GM23248 (cell line): ENCODE measurements at regions not wholly inside any gene's neighbourhood (a gene's known extent, or its start where the extent isn't known, plus 50 kb on each side); places are given as distances from the start of the nearest gene placed in this dataset.

Experiments used
- EZH2 ChIP-seq: fragments of 200-600 bp; sonication (generic); IDR thresholded peaks from 2 replicates; pipeline ENCODE4 v1.6.1; 2018; ENCODE audit warnings: antibody characterized with exemption, mild to moderate bottlenecking; ENCODE audit not compliant: insufficient read depth, poor library complexity, severe bottlenecking
- EZH2phosphoT487 ChIP-seq: fragments of 200-600 bp; sonication (generic); IDR thresholded peaks from 2 replicates; pipeline ENCODE4 v1.6.1; 2018; ENCODE audit warnings: antibody characterized with exemption, moderate library complexity, mild to moderate bottlenecking, low read depth; ENCODE audit not compliant: insufficient read depth

GRCh38 chr9:82538634-82539033 lies 524.3 kb downstream of the RASEF start:
- TF ChIP-seq EZH2 (no peak), EZH2phosphoT487 (no peak)
